ENCODE measurements at regions not wholly inside any gene's neighbourhood (a gene's known extent, or its start where the extent isn't known, plus 50 kb on each side); places are given as distances from the start of the nearest gene placed in this dataset.

- Histone ChIP-seq H3K36me3 (ENCODE audit: insufficient read depth, low read length) (no peaks in the 10 kb centered on the region), H3K9ac (ENCODE audit: low read length) (no peak overlapping the region), H3K79me2 (replicated peaks; ENCODE audit: insufficient read depth, low read length) (no peaks in the 10 kb centered on the region), H3K4me2 (ENCODE audit: low read length) (no peak overlapping the region), H3K27me3 (ENCODE audit: insufficient read depth, low read depth, low read length) (no peaks in the 10 kb centered on the region), H2AFZ (ENCODE audit: low read depth, low read length) (no peak overlapping the region), H3K9me2 (ENCODE audit: insufficient read depth, low read length) (no peaks in the 10 kb centered on the region), H3F3A (ENCODE audit: insufficient read depth, low read length, poor library complexity, severe bottlenecking) (no peaks in the 10 kb centered on the region), H3K4me3 (ENCODE audit: low read length) (no peak overlapping the region), H4K20me1 (ENCODE audit: insufficient read depth) (no peaks in the 10 kb centered on the region), H3K27ac (ENCODE audit: low read length) (no peak overlapping the region), H3K9me3 (ENCODE audit: low read length) (no peaks in the 10 kb centered on the region)
- TF ChIP-seq RAD21 (conservative IDR thresholded peaks at IDR 0.05) = no peak
- no peak for TF ChIP-seq CTCF (IDR thresholded peaks at IDR 0.05; ENCODE audit: poor library complexity, severe bottlenecking)
- no peak for TF ChIP-seq EZH2 (IDR thresholded peaks at IDR 0.05; ENCODE audit: borderline replicate concordance, insufficient read depth, low read length, poor library complexity, severe bottlenecking)
- TF ChIP-seq REST (IDR thresholded peaks at IDR 0.05; ENCODE audit: borderline replicate concordance) = no peak
- no peak for TF ChIP-seq EP300 (conservative IDR thresholded peaks at IDR 0.05; ENCODE audit: poor library complexity, severe bottlenecking)
- no peak for TF ChIP-seq POLR2AphosphoS5 (IDR thresholded peaks at IDR 0.05)
- TF ChIP-seq SMC3 (conservative IDR thresholded peaks at IDR 0.05; ENCODE audit: poor library complexity) = no peak
- no peak for TF ChIP-seq TAF1 (IDR thresholded peaks at IDR 0.05; ENCODE audit: low read depth)
- TF ChIP-seq MXI1 (conservative IDR thresholded peaks at IDR 0.05; ENCODE audit: poor library complexity, severe bottlenecking) = no peak
Measured at GRCh38 chr14:97275276-97275675, 478.1 kb downstream of the VRK1 start.

GRCh38 chr14:97276573-97276972 lies 479.4 kb downstream of the VRK1 start:
- no peaks in the 10 kb centered on the region for H3K9me2 ChIP-seq (ENCODE audit: insufficient read depth, low read length)
- no peaks in the 10 kb centered on the region for H4K20me1 ChIP-seq (ENCODE audit: insufficient read depth)
- H3K4me2 ChIP-seq (ENCODE audit: low read length) = no peak overlapping the region
- no peaks in the 10 kb centered on the region for H3K9me3 ChIP-seq (ENCODE audit: low read length)
- H3K79me2 ChIP-seq (replicated peaks; ENCODE audit: insufficient read depth, low read length) = no peaks in the 10 kb centered on the region
- H2AFZ ChIP-seq (ENCODE audit: low read depth, low read length) = no peak overlapping the region
- H3K4me3 ChIP-seq (ENCODE audit: low read length) = no peak overlapping the region
- no peak overlapping the region for H3K27ac ChIP-seq (ENCODE audit: low read length)
- no peak overlapping the region for H3K9ac ChIP-seq (ENCODE audit: low read length)
- H3F3A ChIP-seq (ENCODE audit: insufficient read depth, low read length, poor library complexity, severe bottlenecking) = no peaks in the 10 kb centered on the region
- no peaks in the 10 kb centered on the region for H3K36me3 ChIP-seq (ENCODE audit: insufficient read depth, low read length)
- H3K27me3 ChIP-seq (ENCODE audit: insufficient read depth, low read depth, low read length) = no peaks in the 10 kb centered on the region
- TF ChIP-seq SMC3 (conservative IDR thresholded peaks at IDR 0.05; ENCODE audit: poor library complexity) (no peak), CTCF (IDR thresholded peaks at IDR 0.05; ENCODE audit: poor library complexity, severe bottlenecking) (no peak), RAD21 (conservative IDR thresholded peaks at IDR 0.05) (no peak), TAF1 (IDR thresholded peaks at IDR 0.05; ENCODE audit: low read depth) (no peak), REST (IDR thresholded peaks at IDR 0.05; ENCODE audit: borderline replicate concordance) (no peak), POLR2AphosphoS5 (IDR thresholded peaks at IDR 0.05) (no peak)

Data from neural cell (in vitro differentiated cells).